Large intestine (tissue), 3 donors: ENCODE measurements at regions not wholly inside any gene's neighbourhood (a gene's known extent, or its start where the extent isn't known, plus 50 kb on each side); places are given as distances from the start of the nearest gene placed in this dataset.

Experiments
- DNase-seq, 2 donors: peaks; one replicate each; pipeline versions ENCODE4 v3.0.0 to v3.0.0-alpha.2; 2013
- H3K27ac ChIP-seq: one replicate; pipeline ENCODE4 v1.5.1; 2013; ENCODE audit warnings: low read length
- H3K27me3 ChIP-seq: 2 replicates; pipeline ENCODE4 v1.6.1; 2013; ENCODE audit warnings: low read length; ENCODE audit not compliant: control insufficient read depth, insufficient read depth
- H3K36me3 ChIP-seq: 2 replicates; pipeline ENCODE4 v1.6.1; 2013; ENCODE audit warnings: low read length; ENCODE audit not compliant: control insufficient read depth, insufficient read depth
- H3K4me1 ChIP-seq: one replicate; pipeline ENCODE4 v1.6.1; 2013; ENCODE audit warnings: low read length; ENCODE audit not compliant: control insufficient read depth, insufficient read depth
- H3K4me3 ChIP-seq: one replicate; pipeline ENCODE4 v1.5.1; 2013; ENCODE audit warnings: low read length
- H3K9me3 ChIP-seq: one replicate; pipeline ENCODE4 v1.6.1; 2013; ENCODE audit warnings: mild to moderate bottlenecking, low read depth, low read length, moderate library complexity; ENCODE audit not compliant: control insufficient read depth
- WGBS: methylation state at CpG from one replicate; pipeline ENCODE4 v1.1.5; 2013; ENCODE audit warnings: low lambda C conversion rate; ENCODE audit not compliant: insufficient coverage; 5-methylcytosine and 5-hydroxymethylcytosine counted together

- Histone ChIP-seq H3K27me3 (no peaks in the 10 kb centered on the region), H3K36me3 (no peaks in the 10 kb centered on the region)
- DNase-seq, result peak; percentile 56 to 80
These were observed 58.2 kb upstream of the FZD7 start for GRCh38 chr2:201975434-201975833.

GRCh38 chr2:201975964-201976612, 57.6 kb upstream of the FZD7 start:
- DNase-seq, result no peak
- no peak overlapping the region for H3K27ac ChIP-seq
- H3K27me3 ChIP-seq, result no peaks in the 10 kb centered on the region
- H3K9me3 ChIP-seq, result no peaks in the 10 kb centered on the region
- WGBS, result 100% methylated on average over 1 of the region's 3 CpGs
- peaks cover 33% of the 10 kb centered on the region for H3K4me1 ChIP-seq
- H3K4me3 ChIP-seq, result no peak overlapping the region
- no peaks in the 10 kb centered on the region for H3K36me3 ChIP-seq

More at GRCh38 chr2:201975434-201975833, 58.2 kb upstream of the FZD7 start:
- no CpG with 5 or more reads among the region's 8 CpGs for WGBS
- H3K4me3 ChIP-seq, result no peak overlapping the region
- peaks cover 33% of the 10 kb centered on the region for H3K4me1 ChIP-seq
- no peaks in the 10 kb centered on the region for H3K9me3 ChIP-seq
- no peak overlapping the region for H3K27ac ChIP-seq

- WGBS, result no CpG with 5 or more reads among the region's 2 CpGs
- H3K9me3 ChIP-seq, result no peaks in the 10 kb centered on the region
- no peak overlapping the region for H3K4me3 ChIP-seq
- no peak for DNase-seq
- no peaks in the 10 kb centered on the region for H3K36me3 ChIP-seq
- no peak overlapping the region for H3K27ac ChIP-seq
- no peaks in the 10 kb centered on the region for H3K27me3 ChIP-seq
- peaks cover 33% of the 10 kb centered on the region for H3K4me1 ChIP-seq
These were observed 56.0 kb upstream of the FZD7 start for GRCh38 chr2:201977651-201978050.

- Histone ChIP-seq H3K4me3 (no peak overlapping the region), H3K27me3 (no peaks in the 10 kb centered on the region), H3K36me3 (no peaks in the 10 kb centered on the region), H3K27ac (no peak overlapping the region), H3K4me1 (peaks cover 28% of the 10 kb centered on the region), H3K9me3 (no peaks in the 10 kb centered on the region)
- WGBS, result 73% methylated on average over 3 of the region's 4 CpGs
- no peak for DNase-seq
These were observed 55.3 kb upstream of the FZD7 start for GRCh38 chr2:201978333-201978732.

- Histone ChIP-seq H3K27ac (no peak overlapping the region), H3K4me3 (no peak overlapping the region), H3K36me3 (no peaks in the 10 kb centered on the region), H3K9me3 (no peaks in the 10 kb centered on the region), H3K4me1 (peaks cover 24% of the 10 kb centered on the region), H3K27me3 (no peaks in the 10 kb centered on the region)
- no peak for DNase-seq
- no CpG with 5 or more reads among the region's 4 CpGs for WGBS
These were observed 54.7 kb upstream of the FZD7 start for GRCh38 chr2:201978986-201979385.

- H3K9me3 ChIP-seq, result no peaks in the 10 kb centered on the region
- no CpG with 5 or more reads among the region's 8 CpGs for WGBS
- H3K27me3 ChIP-seq, result no peaks in the 10 kb centered on the region
- H3K4me3 ChIP-seq, result no peak overlapping the region
- no peak for DNase-seq
- no peaks in the 10 kb centered on the region for H3K36me3 ChIP-seq
- H3K4me1 ChIP-seq, result peaks cover 15% of the 10 kb centered on the region
- no peak overlapping the region for H3K27ac ChIP-seq
These were observed 53.2 kb upstream of the FZD7 start for GRCh38 chr2:201980389-201980821.

GRCh38 chr2:201980946-201981345, 52.7 kb upstream of the FZD7 start:
- no peaks in the 10 kb centered on the region for H3K9me3 ChIP-seq
- H3K36me3 ChIP-seq, result no peaks in the 10 kb centered on the region
- no CpG with 5 or more reads among the region's 4 CpGs for WGBS
- no peak overlapping the region for H3K4me3 ChIP-seq
- DNase-seq, result no peak
- H3K27me3 ChIP-seq, result no peaks in the 10 kb centered on the region
- H3K4me1 ChIP-seq, result peaks cover 15% of the 10 kb centered on the region
- H3K27ac ChIP-seq, result no peak overlapping the region

- H3K9me3 ChIP-seq, result no peaks in the 10 kb centered on the region
- H3K36me3 ChIP-seq, result no peaks in the 10 kb centered on the region
These were observed 50.5 kb upstream of the FZD7 start for GRCh38 chr2:201983174-201983573.

GRCh38 chr2:201983800-201984199, 49.9 kb upstream of the FZD7 start:
- H3K4me1 ChIP-seq, result peaks cover 13% of the 10 kb centered on the region
- H3K27me3 ChIP-seq, result no peaks in the 10 kb centered on the region
- 40% methylated on average over 1 of the region's 7 CpGs for WGBS
- no peaks in the 10 kb centered on the region for H3K9me3 ChIP-seq
- no peak overlapping the region for H3K27ac ChIP-seq
- H3K4me3 ChIP-seq, result no peak overlapping the region
- DNase-seq, result no peak
- no peaks in the 10 kb centered on the region for H3K36me3 ChIP-seq

More at GRCh38 chr2:201983174-201983573, 50.5 kb upstream of the FZD7 start:
- H3K27ac ChIP-seq, result no peak overlapping the region
- no peak overlapping the region for H3K4me3 ChIP-seq
- DNase-seq, result no peak
- peaks cover 13% of the 10 kb centered on the region for H3K4me1 ChIP-seq
- no peaks in the 10 kb centered on the region for H3K27me3 ChIP-seq
- WGBS, result no CpG with 5 or more reads among the region's 2 CpGs
